Erythroblast (primary cell): ENCODE measurements at regions not wholly inside any gene's neighbourhood (a gene's known extent, or its start where the extent isn't known, plus 50 kb on each side); places are given as distances from the start of the nearest gene placed in this dataset.

Experiments
- GATA1 ChIP-seq: IDR thresholded peaks from 2 replicates; pipeline ENCODE4 v1.6.1; 2011; ENCODE audit warnings: low read depth, mild to moderate bottlenecking, control low read depth, low read length, moderate library complexity
- POLR2A ChIP-seq: IDR thresholded peaks from 2 replicates; pipeline ENCODE4 v1.6.1; 2011; ENCODE audit warnings: mild to moderate bottlenecking, low read length

DNA sequence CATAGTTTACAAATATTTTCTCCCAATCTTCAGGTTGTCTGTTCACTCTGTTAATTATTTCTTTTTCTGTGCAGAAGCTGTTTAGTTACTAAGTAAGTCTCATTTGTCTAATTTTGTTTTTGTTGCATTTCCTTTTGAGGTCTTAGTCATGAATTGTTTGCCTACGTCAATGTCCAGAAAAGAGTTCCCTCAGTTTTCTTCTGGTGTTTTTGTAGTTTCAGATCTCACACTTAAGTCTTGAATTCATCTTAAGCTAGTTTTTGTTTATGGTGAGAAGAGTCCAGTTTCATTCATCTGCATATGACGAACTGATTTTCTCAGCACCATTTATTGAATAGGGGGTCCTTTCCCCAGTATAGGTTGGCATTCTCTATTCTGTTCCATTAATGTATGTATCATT lies 1252.2 kb upstream of the TMEFF2 start:
- TF ChIP-seq POLR2A (no peak), GATA1 (no peak)
